ENCODE measurements at regions not wholly inside any gene's neighbourhood (a gene's known extent, or its start where the extent isn't known, plus 50 kb on each side); places are given as distances from the start of the nearest gene placed in this dataset.

- H3K9me3 Mint-ChIP-seq (ENCODE audit: insufficient read depth): no peaks in the 10 kb centered on the region
- Histone ChIP-seq H3K79me2 (ENCODE audit: control insufficient read depth, insufficient read depth, low read length) (no peaks in the 10 kb centered on the region), H3K9me3 (ENCODE audit: control extremely low read depth in 1 of 3, control insufficient read depth in 2 of 3, insufficient read depth in 1 of 3, low read length in 2 of 3) (peaks cover 0 to 1% (median 0%) of the 10 kb centered on the region in 3 donors), H4K20me1 (ENCODE audit: control insufficient read depth, insufficient read depth, low read length, poor library complexity, severe bottlenecking) (no peaks in the 10 kb centered on the region), H3K4me1 (ENCODE audit: control insufficient read depth in 2 of 2, insufficient read depth in 2 of 2, low read length in 2 of 2) (no peaks in the 10 kb centered on the region), H3K27me3 (replicated peaks in 1 of 4; ENCODE audit: control extremely low read depth in 1 of 4, control insufficient read depth in 3 of 4, insufficient read depth in 4 of 4, low read length in 3 of 4) (no peaks in the 10 kb centered on the region), H3K4me3 (ENCODE audit: control extremely low read depth in 1 of 5, extremely low read depth in 1 of 5, insufficient read depth in 1 of 5, low read depth in 2 of 5, low read length in 4 of 5) (no peak overlapping the region), H3K36me3 (replicated peaks in 1 of 2; ENCODE audit: control extremely low read depth in 1 of 2, control insufficient read depth in 1 of 2, extremely low read depth in 1 of 2, insufficient read depth in 2 of 2, low read length in 1 of 2) (no peaks in the 10 kb centered on the region), H3K4me2 (replicated peaks; ENCODE audit: low read depth, low read length, poor library complexity, severe bottlenecking) (no peak overlapping the region), H2AFZ (ENCODE audit: insufficient read depth, low read depth, low read length, poor library complexity, severe bottlenecking) (no peak overlapping the region), H3K9ac (ENCODE audit: low read length) (no peak overlapping the region), H3K27ac (ENCODE audit: low read length in 2 of 2) (no peak overlapping the region)
- ChIA-PET CTCF (interaction anchor here (0.5 kb wide), 1 partner anchor 480 kb away, joined by 3 read pairs; no protein-coding TSS in a partner anchor), POLR2A (no interaction called here)
- DNase-seq (no peak), ATAC-seq (ENCODE audit: low read depth) (no peak)
- H3K27ac Mint-ChIP-seq: no peak overlapping the region
- no peaks in the 10 kb centered on the region for H3K4me1 Mint-ChIP-seq
- no peak overlapping the region for H3K4me3 Mint-ChIP-seq
- TF ChIP-seq EZH2 (IDR thresholded peaks at IDR 0.05; ENCODE audit: borderline replicate concordance, insufficient read depth, low read depth, low read length, poor library complexity, severe bottlenecking) (no peak), CTCF (IDR thresholded peaks at IDR 0.05) (no peak)
- H3K27me3 Mint-ChIP-seq: peaks cover 9% of the 10 kb centered on the region
- intact Hi-C loops (cut with micrococcal nuclease): no loop called here
Observed at GRCh38 chr4:171746418-171746817, 66.8 kb upstream of the GALNTL6 start.

- ATAC-seq (ENCODE audit: low read depth) (no peak), DNase-seq (no peak)
- Histone ChIP-seq H3K4me3 (ENCODE audit: control extremely low read depth in 1 of 5, extremely low read depth in 1 of 5, insufficient read depth in 1 of 5, low read depth in 2 of 5, low read length in 4 of 5) (no peak overlapping the region), H3K9ac (ENCODE audit: low read length) (no peak overlapping the region), H3K4me1 (ENCODE audit: control insufficient read depth in 2 of 2, insufficient read depth in 2 of 2, low read length in 2 of 2) (no peaks in the 10 kb centered on the region), H3K27me3 (replicated peaks in 1 of 4; ENCODE audit: control extremely low read depth in 1 of 4, control insufficient read depth in 3 of 4, insufficient read depth in 4 of 4, low read length in 3 of 4) (no peaks in the 10 kb centered on the region), H4K20me1 (ENCODE audit: control insufficient read depth, insufficient read depth, low read length, poor library complexity, severe bottlenecking) (no peaks in the 10 kb centered on the region), H3K9me3 (ENCODE audit: control extremely low read depth in 1 of 3, control insufficient read depth in 2 of 3, insufficient read depth in 1 of 3, low read length in 2 of 3) (no peaks in the 10 kb centered on the region), H2AFZ (ENCODE audit: insufficient read depth, low read depth, low read length, poor library complexity, severe bottlenecking) (no peak overlapping the region), H3K79me2 (ENCODE audit: control insufficient read depth, insufficient read depth, low read length) (no peaks in the 10 kb centered on the region), H3K36me3 (replicated peaks in 1 of 2; ENCODE audit: control extremely low read depth in 1 of 2, control insufficient read depth in 1 of 2, extremely low read depth in 1 of 2, insufficient read depth in 2 of 2, low read length in 1 of 2) (no peaks in the 10 kb centered on the region), H3K27ac (ENCODE audit: low read length in 2 of 2) (no peak overlapping the region), H3K4me2 (replicated peaks; ENCODE audit: low read depth, low read length, poor library complexity, severe bottlenecking) (no peak overlapping the region)
- WGBS (ENCODE audit: insufficient coverage): 80% methylated on average over 2 of the region's 5 CpGs
- CTCF ChIA-PET: no interaction called here
- Mint-ChIP-seq H3K4me3 (no peak overlapping the region), H3K27me3 (peaks cover 11% of the 10 kb centered on the region), H3K27ac (no peak overlapping the region), H3K4me1 (no peaks in the 10 kb centered on the region), H3K9me3 (ENCODE audit: insufficient read depth) (no peaks in the 10 kb centered on the region)
- POLR2A ChIA-PET: no interaction called here
- intact Hi-C loops (cut with micrococcal nuclease): no loop called here
- no peak for TF ChIP-seq EZH2 (IDR thresholded peaks at IDR 0.05; ENCODE audit: borderline replicate concordance, insufficient read depth, low read depth, low read length, poor library complexity, severe bottlenecking)
- no peak for TF ChIP-seq CTCF (IDR thresholded peaks at IDR 0.05)
Observed at GRCh38 chr4:171742436-171742835, 70.8 kb upstream of the GALNTL6 start.
